WI38 (cell line): ENCODE measurements at regions not wholly inside any gene's neighbourhood (a gene's known extent, or its start where the extent isn't known, plus 50 kb on each side); places are given as distances from the start of the nearest gene placed in this dataset.

ENCODE experiments used
- H3K4me3 ChIP-seq: 2 replicates; pipeline ENCODE4 v1.5.1; 2011; ENCODE audit warnings: low read depth, mild to moderate bottlenecking, control low read depth, low read length
- TF ChIP-seq, protein P1 (sequence below): IDR thresholded peaks from 2 replicates; pipeline ENCODE4 v1.5.1; 2012; ENCODE audit warnings: low read depth, mild to moderate bottlenecking, control low read depth, low read length

DNA sequence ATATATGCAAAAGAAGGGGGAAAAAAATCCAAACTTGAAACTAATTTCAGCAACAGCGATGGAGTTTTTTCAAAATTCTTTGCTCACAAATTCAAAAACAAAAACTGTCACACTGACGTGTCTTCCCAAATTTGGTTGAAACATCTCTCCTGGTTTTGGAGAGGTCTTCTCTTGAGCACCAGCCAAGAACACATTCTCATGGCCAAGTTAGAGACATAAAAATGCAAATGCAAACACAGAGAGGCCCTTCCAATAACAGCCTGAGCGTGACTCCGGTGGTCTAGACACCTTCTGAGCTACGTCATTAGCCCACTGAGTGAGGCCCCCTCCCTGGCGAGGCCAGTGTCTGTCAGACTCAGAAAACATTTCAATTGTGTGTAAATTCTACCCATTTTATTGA is 436.0 kb upstream of the PROK2 start:
- TF ChIP-seq, protein P1, sequence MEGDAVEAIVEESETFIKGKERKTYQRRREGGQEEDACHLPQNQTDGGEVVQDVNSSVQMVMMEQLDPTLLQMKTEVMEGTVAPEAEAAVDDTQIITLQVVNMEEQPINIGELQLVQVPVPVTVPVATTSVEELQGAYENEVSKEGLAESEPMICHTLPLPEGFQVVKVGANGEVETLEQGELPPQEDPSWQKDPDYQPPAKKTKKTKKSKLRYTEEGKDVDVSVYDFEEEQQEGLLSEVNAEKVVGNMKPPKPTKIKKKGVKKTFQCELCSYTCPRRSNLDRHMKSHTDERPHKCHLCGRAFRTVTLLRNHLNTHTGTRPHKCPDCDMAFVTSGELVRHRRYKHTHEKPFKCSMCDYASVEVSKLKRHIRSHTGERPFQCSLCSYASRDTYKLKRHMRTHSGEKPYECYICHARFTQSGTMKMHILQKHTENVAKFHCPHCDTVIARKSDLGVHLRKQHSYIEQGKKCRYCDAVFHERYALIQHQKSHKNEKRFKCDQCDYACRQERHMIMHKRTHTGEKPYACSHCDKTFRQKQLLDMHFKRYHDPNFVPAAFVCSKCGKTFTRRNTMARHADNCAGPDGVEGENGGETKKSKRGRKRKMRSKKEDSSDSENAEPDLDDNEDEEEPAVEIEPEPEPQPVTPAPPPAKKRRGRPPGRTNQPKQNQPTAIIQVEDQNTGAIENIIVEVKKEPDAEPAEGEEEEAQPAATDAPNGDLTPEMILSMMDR = no peak
- H3K4me3 ChIP-seq = no peak overlapping the region

DNA sequence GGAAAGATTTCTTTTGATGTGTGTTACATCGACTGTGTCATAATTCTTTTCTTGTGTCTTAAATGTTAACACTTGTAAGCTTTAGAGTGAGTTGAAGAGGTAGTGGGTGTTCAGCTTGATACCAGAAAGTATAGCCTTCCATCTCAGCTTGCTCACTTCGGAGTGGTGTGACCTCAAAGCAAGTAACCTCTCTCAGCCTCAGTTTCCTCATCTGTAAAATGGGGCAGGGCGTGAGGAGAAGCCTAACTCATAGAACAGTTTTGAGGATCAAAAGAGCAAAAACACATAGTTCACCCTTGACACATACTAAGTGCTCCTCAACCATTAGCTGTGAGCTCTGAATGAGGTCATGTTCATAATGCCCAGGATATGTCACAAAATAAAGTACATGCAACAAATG is 434.8 kb upstream of the PROK2 start:
- TF ChIP-seq, protein P1 = no peak
- no peak overlapping the region for H3K4me3 ChIP-seq

DNA sequence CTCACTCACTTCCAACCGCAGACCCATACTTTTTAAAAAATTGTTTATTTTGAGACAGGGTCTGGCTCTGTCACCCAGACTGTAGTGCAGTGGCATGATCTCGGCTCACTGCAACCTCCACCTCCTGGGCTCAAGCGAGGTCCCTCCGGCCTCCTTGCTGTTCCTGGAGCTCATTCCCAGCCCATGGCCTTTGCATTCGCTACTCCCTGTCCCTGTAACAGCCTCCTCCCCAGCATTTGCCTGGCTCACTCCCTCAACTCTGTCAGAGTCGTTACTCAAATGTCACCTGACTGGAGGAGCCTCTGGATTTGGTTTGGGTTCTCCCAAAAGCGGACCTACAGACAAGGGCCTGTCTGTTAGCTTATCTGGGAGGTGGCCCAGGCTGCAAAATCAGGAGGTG is 432.6 kb upstream of the PROK2 start:
- TF ChIP-seq, protein P1 = no peak

DNA sequence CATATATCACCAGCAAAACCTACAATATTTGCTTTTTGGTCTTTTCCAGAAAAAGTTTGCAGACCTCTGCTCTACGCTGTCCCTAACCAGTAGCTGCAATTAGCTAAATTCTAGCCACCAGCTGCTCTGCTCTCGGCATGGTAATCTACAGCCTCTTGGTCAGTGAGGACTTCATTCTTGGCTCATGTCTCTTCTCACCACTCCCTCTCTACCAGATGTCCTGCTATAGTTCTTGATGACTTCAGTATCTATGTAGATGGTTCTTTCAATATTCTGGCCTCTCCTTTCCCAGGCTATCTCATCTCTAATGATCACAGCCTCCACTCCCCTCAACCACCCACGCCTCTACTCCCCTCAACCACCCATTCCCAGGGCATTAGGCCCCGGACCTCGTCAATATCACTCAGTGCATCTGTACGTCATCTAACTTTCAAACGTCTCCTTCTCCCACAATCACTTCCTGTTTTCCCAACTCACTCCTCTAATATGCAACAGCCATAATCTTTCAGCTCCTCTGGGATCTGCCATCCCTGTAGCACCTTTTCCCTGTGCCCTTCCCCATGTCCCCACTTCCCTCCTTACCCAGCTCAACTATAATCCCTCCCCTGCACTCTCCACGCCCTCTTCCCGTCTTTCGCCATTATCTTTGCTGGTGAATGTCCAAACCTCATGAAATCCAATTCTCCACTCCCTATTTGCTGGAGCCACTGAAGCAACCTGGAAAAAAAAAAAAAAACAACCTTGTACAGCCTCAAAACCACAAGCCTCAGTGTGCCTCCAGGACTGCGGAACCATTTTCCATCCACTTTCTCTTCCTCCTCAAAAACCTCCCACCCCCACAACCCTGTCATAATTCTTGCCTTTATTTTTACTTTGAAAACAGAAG is 429.4 kb upstream of the PROK2 start:
- TF ChIP-seq, protein P1 = no peak
- no peak overlapping the region for H3K4me3 ChIP-seq

More for the DNA sequence above, 432.6 kb upstream of the PROK2 start:
- H3K4me3 ChIP-seq = no peak overlapping the region

GRCh38 chr3:72213296-72214065 is 428.5 kb upstream of the PROK2 start:
- TF ChIP-seq, protein P1 = no peak
- no peak overlapping the region for H3K4me3 ChIP-seq

DNA sequence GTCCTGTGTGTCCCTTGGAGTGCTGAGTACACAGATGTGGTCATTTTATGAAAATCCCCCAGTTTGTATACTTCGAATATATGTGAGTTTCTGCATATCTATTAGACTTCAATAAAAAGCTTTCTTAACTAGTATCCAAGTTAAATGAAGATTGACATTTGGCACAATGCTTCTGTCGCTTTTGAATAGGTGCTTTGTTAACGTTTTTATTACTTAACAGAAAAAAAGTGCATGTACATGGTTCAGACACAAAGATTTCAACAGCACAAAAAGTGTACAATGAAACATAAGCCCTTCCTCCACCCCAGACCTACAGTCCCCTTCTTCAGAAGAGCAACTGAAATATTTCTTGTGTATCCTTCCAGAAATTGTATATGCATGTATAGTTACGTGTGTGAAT is 427.4 kb upstream of the PROK2 start:
- TF ChIP-seq, protein P1 = no peak
- H3K4me3 ChIP-seq = no peak overlapping the region

GRCh38 chr3:72210261-72210660 is 425.3 kb upstream of the PROK2 start:
- no peak overlapping the region for H3K4me3 ChIP-seq
- TF ChIP-seq, protein P1 = no peak
